ENCODE measurements at regions not wholly inside any gene's neighbourhood (a gene's known extent, or its start where the extent isn't known, plus 50 kb on each side); places are given as distances from the start of the nearest gene placed in this dataset.

DNA sequence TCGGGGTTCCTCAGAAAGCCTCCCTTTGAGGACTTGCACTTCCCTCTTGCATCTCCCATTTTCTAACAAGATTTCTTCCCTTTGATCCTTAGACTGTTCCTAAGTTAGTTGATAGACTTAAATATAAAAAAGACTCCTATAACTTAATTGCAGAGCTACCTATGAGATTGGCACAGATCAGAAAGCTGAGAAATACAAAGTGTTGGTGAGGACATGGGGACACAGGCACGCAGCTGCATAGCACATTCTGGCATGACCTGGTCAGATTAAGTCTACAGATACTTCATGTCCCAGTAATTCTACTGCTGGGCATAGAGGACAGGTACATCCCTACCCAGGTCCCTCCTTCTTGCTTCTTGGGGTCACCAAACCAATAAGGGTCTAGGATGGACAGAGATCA is 141.7 kb upstream of the LHX5 start:
- H3K27me3 ChIP-seq (ENCODE audit: insufficient read depth, poor library complexity, severe bottlenecking) = peaks cover 25% of the 10 kb centered on the region
- TF ChIP-seq POLR2AphosphoS5 (IDR thresholded peaks at IDR 0.05; ENCODE audit: low read depth) = no peak
- no peak for TF ChIP-seq SPI1 (IDR thresholded peaks at IDR 0.05; ENCODE audit: borderline replicate concordance, low read depth)

DNA sequence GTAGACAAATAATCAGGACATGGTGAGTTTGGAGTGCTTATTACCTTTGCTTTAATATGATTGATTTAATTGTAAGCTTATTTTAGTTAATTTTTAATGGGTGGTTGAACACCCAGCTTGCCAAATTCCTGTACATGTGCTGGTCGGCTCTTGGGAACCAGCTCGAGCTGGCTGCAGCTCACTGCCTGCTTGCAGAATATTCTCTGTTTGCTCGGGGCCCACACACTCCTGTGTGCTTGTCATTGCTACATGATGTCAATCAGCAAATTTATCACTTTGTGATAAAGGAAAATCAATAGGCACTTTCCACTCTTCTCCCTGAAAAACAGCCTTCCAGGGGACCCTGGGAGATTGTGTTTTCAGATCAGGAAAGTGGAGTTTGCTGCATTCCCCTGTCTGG is 141.1 kb upstream of the LHX5 start:
- Histone ChIP-seq H3K27ac (replicated peaks) (no peak overlapping the region), H3K27me3 (ENCODE audit: insufficient read depth, poor library complexity, severe bottlenecking) (peaks cover 25% of the 10 kb centered on the region), H3K4me3 (replicated peaks; ENCODE audit: insufficient read depth, low read length) (no peak overlapping the region)
- no peak for DNase-seq (ENCODE audit: low read depth in 1 of 2, low spot score in 1 of 2)
- TF ChIP-seq, protein P1, sequence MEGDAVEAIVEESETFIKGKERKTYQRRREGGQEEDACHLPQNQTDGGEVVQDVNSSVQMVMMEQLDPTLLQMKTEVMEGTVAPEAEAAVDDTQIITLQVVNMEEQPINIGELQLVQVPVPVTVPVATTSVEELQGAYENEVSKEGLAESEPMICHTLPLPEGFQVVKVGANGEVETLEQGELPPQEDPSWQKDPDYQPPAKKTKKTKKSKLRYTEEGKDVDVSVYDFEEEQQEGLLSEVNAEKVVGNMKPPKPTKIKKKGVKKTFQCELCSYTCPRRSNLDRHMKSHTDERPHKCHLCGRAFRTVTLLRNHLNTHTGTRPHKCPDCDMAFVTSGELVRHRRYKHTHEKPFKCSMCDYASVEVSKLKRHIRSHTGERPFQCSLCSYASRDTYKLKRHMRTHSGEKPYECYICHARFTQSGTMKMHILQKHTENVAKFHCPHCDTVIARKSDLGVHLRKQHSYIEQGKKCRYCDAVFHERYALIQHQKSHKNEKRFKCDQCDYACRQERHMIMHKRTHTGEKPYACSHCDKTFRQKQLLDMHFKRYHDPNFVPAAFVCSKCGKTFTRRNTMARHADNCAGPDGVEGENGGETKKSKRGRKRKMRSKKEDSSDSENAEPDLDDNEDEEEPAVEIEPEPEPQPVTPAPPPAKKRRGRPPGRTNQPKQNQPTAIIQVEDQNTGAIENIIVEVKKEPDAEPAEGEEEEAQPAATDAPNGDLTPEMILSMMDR (IDR thresholded peaks at IDR 0.05; ENCODE audit: insufficient read depth, low read length) = no peak
- TF ChIP-seq SPI1 (IDR thresholded peaks at IDR 0.05; ENCODE audit: borderline replicate concordance, low read depth) (no peak), POLR2AphosphoS5 (IDR thresholded peaks at IDR 0.05; ENCODE audit: low read depth) (no peak), GABPA (IDR thresholded peaks at IDR 0.05; ENCODE audit: low read depth) (no peak)
- TF ChIP-seq, protein P2, sequence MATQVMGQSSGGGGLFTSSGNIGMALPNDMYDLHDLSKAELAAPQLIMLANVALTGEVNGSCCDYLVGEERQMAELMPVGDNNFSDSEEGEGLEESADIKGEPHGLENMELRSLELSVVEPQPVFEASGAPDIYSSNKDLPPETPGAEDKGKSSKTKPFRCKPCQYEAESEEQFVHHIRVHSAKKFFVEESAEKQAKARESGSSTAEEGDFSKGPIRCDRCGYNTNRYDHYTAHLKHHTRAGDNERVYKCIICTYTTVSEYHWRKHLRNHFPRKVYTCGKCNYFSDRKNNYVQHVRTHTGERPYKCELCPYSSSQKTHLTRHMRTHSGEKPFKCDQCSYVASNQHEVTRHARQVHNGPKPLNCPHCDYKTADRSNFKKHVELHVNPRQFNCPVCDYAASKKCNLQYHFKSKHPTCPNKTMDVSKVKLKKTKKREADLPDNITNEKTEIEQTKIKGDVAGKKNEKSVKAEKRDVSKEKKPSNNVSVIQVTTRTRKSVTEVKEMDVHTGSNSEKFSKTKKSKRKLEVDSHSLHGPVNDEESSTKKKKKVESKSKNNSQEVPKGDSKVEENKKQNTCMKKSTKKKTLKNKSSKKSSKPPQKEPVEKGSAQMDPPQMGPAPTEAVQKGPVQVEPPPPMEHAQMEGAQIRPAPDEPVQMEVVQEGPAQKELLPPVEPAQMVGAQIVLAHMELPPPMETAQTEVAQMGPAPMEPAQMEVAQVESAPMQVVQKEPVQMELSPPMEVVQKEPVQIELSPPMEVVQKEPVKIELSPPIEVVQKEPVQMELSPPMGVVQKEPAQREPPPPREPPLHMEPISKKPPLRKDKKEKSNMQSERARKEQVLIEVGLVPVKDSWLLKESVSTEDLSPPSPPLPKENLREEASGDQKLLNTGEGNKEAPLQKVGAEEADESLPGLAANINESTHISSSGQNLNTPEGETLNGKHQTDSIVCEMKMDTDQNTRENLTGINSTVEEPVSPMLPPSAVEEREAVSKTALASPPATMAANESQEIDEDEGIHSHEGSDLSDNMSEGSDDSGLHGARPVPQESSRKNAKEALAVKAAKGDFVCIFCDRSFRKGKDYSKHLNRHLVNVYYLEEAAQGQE (IDR thresholded peaks at IDR 0.05; ENCODE audit: insufficient replicate concordance, low read depth) = no peak

More for the DNA sequence above, 141.7 kb upstream of the LHX5 start:
- no peak overlapping the region for H3K4me3 ChIP-seq (replicated peaks; ENCODE audit: insufficient read depth, low read length)
- H3K27ac ChIP-seq (replicated peaks) = no peak overlapping the region
- DNase-seq (ENCODE audit: low read depth in 1 of 2, low spot score in 1 of 2) = no peak

DNA sequence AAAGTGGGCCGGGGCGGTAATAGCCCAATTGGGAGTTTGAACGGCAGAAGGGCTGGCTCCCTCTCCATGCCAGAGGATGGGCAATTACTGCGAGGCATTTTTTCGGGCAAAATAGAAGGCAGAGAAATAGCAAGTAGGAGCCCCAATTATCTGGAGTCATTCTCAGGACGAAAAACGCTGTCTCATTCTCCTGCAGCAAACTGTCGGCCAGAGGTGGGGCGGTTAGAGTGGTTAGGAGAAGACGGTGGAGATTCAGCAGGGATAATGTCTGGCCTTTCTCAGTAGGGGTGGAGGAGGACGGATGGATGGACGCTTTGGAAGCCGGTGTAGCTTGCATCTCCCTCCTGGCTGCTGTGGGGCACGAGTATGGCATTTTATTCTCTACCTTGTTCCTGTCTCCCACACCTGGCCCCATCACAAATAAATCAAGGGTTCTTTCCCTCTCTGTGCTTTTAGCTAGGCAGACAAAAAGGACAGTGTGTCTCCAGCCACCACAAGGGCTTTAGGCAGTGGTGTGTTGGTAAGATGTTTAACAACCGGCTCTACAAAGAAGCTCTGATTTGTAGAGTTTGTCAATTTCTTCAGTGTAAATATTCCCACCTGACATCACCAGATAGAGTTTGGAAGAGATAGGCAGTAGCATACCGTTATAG is 140.5 kb upstream of the LHX5 start:
- DNase-seq (ENCODE audit: low read depth in 1 of 2, low spot score in 1 of 2) = no peak
- Histone ChIP-seq H3K4me3 (replicated peaks; ENCODE audit: insufficient read depth, low read length) (no peak overlapping the region), H3K27ac (replicated peaks) (no peak overlapping the region), H3K27me3 (ENCODE audit: insufficient read depth, poor library complexity, severe bottlenecking) (peaks cover 25% of the 10 kb centered on the region)
- no peak for TF ChIP-seq SPI1 (IDR thresholded peaks at IDR 0.05; ENCODE audit: borderline replicate concordance, low read depth)

- H3K27ac ChIP-seq (replicated peaks) = no peak overlapping the region
- no peak for TF ChIP-seq POLR2AphosphoS5 (IDR thresholded peaks at IDR 0.05; ENCODE audit: low read depth)
- TF ChIP-seq, protein P1 (IDR thresholded peaks at IDR 0.05; ENCODE audit: insufficient read depth, low read length) = no peak
- TF ChIP-seq GABPA (IDR thresholded peaks at IDR 0.05; ENCODE audit: low read depth) = no peak
- TF ChIP-seq, protein P2 (IDR thresholded peaks at IDR 0.05; ENCODE audit: insufficient replicate concordance, low read depth) = no peak
- no peak for TF ChIP-seq SPI1 (IDR thresholded peaks at IDR 0.05; ENCODE audit: borderline replicate concordance, low read depth)
- no peak for DNase-seq (ENCODE audit: low read depth in 1 of 2, low spot score in 1 of 2)
- peaks cover 25% of the 10 kb centered on the region for H3K27me3 ChIP-seq (ENCODE audit: insufficient read depth, poor library complexity, severe bottlenecking)
- no peak overlapping the region for H3K4me3 ChIP-seq (replicated peaks; ENCODE audit: insufficient read depth, low read length)
Observed at GRCh38 chr12:113611652-113612051, 140.0 kb upstream of the LHX5 start.

- no peak overlapping the region for H3K4me3 ChIP-seq (replicated peaks; ENCODE audit: insufficient read depth, low read length)
- H3K27me3 ChIP-seq (ENCODE audit: insufficient read depth, poor library complexity, severe bottlenecking) = peaks cover 25% of the 10 kb centered on the region
- no peak for TF ChIP-seq POLR2AphosphoS5 (IDR thresholded peaks at IDR 0.05; ENCODE audit: low read depth)
- no peak for TF ChIP-seq SPI1 (IDR thresholded peaks at IDR 0.05; ENCODE audit: borderline replicate concordance, low read depth)
- TF ChIP-seq, protein P1 (IDR thresholded peaks at IDR 0.05; ENCODE audit: insufficient read depth, low read length) = no peak
- TF ChIP-seq GABPA (IDR thresholded peaks at IDR 0.05; ENCODE audit: low read depth) = no peak
- TF ChIP-seq, protein P2 (IDR thresholded peaks at IDR 0.05; ENCODE audit: insufficient replicate concordance, low read depth) = no peak
- DNase-seq (ENCODE audit: low read depth in 1 of 2, low spot score in 1 of 2) = no peak
- no peak overlapping the region for H3K27ac ChIP-seq (replicated peaks)
Observed at GRCh38 chr12:113610698-113611097, 139.0 kb upstream of the LHX5 start.

Measured in HL-60 (cell line).